22Rv1 (cell line): ENCODE measurements at regions not wholly inside any gene's neighbourhood (a gene's known extent, or its start where the extent isn't known, plus 50 kb on each side); places are given as distances from the start of the nearest gene placed in this dataset.

ENCODE experiments used
- CTCF ChIP-seq: fragments of 450-650 bp; IDR thresholded peaks from 2 replicates; pipeline ENCODE4 v1.5.1; 2017; ENCODE audit warnings: mild to moderate bottlenecking
- ZFX ChIP-seq: fragments of 450-650 bp; IDR thresholded peaks from 2 replicates; pipeline ENCODE4 v1.6.1; 2017; ENCODE audit warnings: antibody characterized with exemption, borderline replicate concordance

GRCh38 chr4:189809241-189809735 lies 131.4 kb upstream of the FRG1 start:
- TF ChIP-seq CTCF (no peak), ZFX (no peak)
